ENCODE measurements at regions not wholly inside any gene's neighbourhood (a gene's known extent, or its start where the extent isn't known, plus 50 kb on each side); places are given as distances from the start of the nearest gene placed in this dataset.

DNA sequence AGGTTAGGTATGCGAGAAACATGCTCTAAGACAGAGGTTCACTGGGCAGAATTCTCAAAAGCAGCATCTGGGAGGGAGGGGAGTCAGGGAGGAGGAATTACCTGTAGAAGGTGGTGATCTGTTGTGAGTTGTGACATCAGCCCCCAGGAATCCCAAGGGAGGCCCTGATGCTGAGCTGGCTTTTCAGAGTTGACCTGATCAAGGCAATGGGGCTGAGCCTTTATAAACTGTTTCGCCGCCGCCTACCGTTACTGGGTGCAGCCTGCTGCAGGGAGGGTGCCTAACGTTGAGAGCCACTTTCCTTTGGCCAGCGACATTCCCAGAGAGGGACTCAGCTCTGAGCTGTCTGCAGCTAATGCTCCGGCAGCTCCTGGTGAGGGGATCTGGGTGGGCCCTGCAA, 257.9 kb upstream of the TMEM132C start:
- TF ChIP-seq ZBTB7A (IDR thresholded peaks at IDR 0.05; ENCODE audit: low read depth) (no peak), TCF12 (IDR thresholded peaks at IDR 0.05; ENCODE audit: low read depth) (no peak), FOXM1 (IDR thresholded peaks at IDR 0.05; ENCODE audit: borderline replicate concordance, low read depth) (no peak), CEBPB (IDR thresholded peaks at IDR 0.05) (no peak), TEAD4 (IDR thresholded peaks at IDR 0.05) (no peak), CREB1 (IDR thresholded peaks at IDR 0.05; ENCODE audit: low read depth) (no peak), YY1 (IDR thresholded peaks at IDR 0.05; ENCODE audit: low read depth) (no peak), RAD21 (IDR thresholded peaks at IDR 0.05; ENCODE audit: low read depth) (no peak), NFIC (IDR thresholded peaks at IDR 0.05) (no peak), EGR1 (IDR thresholded peaks at IDR 0.05) (no peak), TAF1 (IDR thresholded peaks at IDR 0.05; ENCODE audit: low read depth) (no peak), EP300 (IDR thresholded peaks at IDR 0.05; ENCODE audit: borderline replicate concordance) (no peak)
- TF ChIP-seq, protein P1, sequence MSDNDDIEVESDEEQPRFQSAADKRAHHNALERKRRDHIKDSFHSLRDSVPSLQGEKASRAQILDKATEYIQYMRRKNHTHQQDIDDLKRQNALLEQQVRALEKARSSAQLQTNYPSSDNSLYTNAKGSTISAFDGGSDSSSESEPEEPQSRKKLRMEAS (IDR thresholded peaks at IDR 0.05): no peak
- TF ChIP-seq, protein P2, sequence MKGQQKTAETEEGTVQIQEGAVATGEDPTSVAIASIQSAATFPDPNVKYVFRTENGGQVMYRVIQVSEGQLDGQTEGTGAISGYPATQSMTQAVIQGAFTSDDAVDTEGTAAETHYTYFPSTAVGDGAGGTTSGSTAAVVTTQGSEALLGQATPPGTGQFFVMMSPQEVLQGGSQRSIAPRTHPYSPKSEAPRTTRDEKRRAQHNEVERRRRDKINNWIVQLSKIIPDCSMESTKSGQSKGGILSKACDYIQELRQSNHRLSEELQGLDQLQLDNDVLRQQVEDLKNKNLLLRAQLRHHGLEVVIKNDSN (IDR thresholded peaks at IDR 0.05): no peak
- TF ChIP-seq, protein P3, sequence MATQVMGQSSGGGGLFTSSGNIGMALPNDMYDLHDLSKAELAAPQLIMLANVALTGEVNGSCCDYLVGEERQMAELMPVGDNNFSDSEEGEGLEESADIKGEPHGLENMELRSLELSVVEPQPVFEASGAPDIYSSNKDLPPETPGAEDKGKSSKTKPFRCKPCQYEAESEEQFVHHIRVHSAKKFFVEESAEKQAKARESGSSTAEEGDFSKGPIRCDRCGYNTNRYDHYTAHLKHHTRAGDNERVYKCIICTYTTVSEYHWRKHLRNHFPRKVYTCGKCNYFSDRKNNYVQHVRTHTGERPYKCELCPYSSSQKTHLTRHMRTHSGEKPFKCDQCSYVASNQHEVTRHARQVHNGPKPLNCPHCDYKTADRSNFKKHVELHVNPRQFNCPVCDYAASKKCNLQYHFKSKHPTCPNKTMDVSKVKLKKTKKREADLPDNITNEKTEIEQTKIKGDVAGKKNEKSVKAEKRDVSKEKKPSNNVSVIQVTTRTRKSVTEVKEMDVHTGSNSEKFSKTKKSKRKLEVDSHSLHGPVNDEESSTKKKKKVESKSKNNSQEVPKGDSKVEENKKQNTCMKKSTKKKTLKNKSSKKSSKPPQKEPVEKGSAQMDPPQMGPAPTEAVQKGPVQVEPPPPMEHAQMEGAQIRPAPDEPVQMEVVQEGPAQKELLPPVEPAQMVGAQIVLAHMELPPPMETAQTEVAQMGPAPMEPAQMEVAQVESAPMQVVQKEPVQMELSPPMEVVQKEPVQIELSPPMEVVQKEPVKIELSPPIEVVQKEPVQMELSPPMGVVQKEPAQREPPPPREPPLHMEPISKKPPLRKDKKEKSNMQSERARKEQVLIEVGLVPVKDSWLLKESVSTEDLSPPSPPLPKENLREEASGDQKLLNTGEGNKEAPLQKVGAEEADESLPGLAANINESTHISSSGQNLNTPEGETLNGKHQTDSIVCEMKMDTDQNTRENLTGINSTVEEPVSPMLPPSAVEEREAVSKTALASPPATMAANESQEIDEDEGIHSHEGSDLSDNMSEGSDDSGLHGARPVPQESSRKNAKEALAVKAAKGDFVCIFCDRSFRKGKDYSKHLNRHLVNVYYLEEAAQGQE (IDR thresholded peaks at IDR 0.05; ENCODE audit: low read depth): no peak

- TF ChIP-seq EP300 (IDR thresholded peaks at IDR 0.05; ENCODE audit: borderline replicate concordance) (no peak), TEAD4 (IDR thresholded peaks at IDR 0.05) (no peak), FOXM1 (IDR thresholded peaks at IDR 0.05; ENCODE audit: borderline replicate concordance, low read depth) (no peak), YY1 (IDR thresholded peaks at IDR 0.05; ENCODE audit: low read depth) (no peak), RAD21 (IDR thresholded peaks at IDR 0.05; ENCODE audit: low read depth) (no peak), NFIC (IDR thresholded peaks at IDR 0.05) (no peak), TAF1 (IDR thresholded peaks at IDR 0.05; ENCODE audit: low read depth) (no peak), ZBTB7A (IDR thresholded peaks at IDR 0.05; ENCODE audit: low read depth) (no peak), TCF12 (IDR thresholded peaks at IDR 0.05; ENCODE audit: low read depth) (no peak), EGR1 (IDR thresholded peaks at IDR 0.05) (no peak), CEBPB (IDR thresholded peaks at IDR 0.05) (no peak), CREB1 (IDR thresholded peaks at IDR 0.05; ENCODE audit: low read depth) (no peak)
- TF ChIP-seq, protein P1 (IDR thresholded peaks at IDR 0.05): no peak
- TF ChIP-seq, protein P3 (IDR thresholded peaks at IDR 0.05; ENCODE audit: low read depth): no peak
- TF ChIP-seq, protein P2 (IDR thresholded peaks at IDR 0.05): no peak
These were observed 254.9 kb upstream of the TMEM132C start for GRCh38 chr12:128012110-128012509.

GRCh38 chr12:128015276-128015675, 251.7 kb upstream of the TMEM132C start:
- no peak for TF ChIP-seq EGR1 (IDR thresholded peaks at IDR 0.05)
- TF ChIP-seq, protein P1 (IDR thresholded peaks at IDR 0.05): no peak
- no peak for TF ChIP-seq TCF12 (IDR thresholded peaks at IDR 0.05; ENCODE audit: low read depth)
- TF ChIP-seq CREB1 (IDR thresholded peaks at IDR 0.05; ENCODE audit: low read depth): no peak
- no peak for TF ChIP-seq TAF1 (IDR thresholded peaks at IDR 0.05; ENCODE audit: low read depth)
- no peak for TF ChIP-seq FOXM1 (IDR thresholded peaks at IDR 0.05; ENCODE audit: borderline replicate concordance, low read depth)
- TF ChIP-seq YY1 (IDR thresholded peaks at IDR 0.05; ENCODE audit: low read depth): no peak
- no peak for TF ChIP-seq TEAD4 (IDR thresholded peaks at IDR 0.05)
- no peak for TF ChIP-seq NFIC (IDR thresholded peaks at IDR 0.05)
- TF ChIP-seq, protein P3 (IDR thresholded peaks at IDR 0.05; ENCODE audit: low read depth): no peak
- TF ChIP-seq CEBPB (IDR thresholded peaks at IDR 0.05): no peak

GRCh38 chr12:128018067-128018466, 248.9 kb upstream of the TMEM132C start:
- no peak for TF ChIP-seq EGR1 (IDR thresholded peaks at IDR 0.05)
